ENCODE measurements at regions not wholly inside any gene's neighbourhood (a gene's known extent, or its start where the extent isn't known, plus 50 kb on each side); places are given as distances from the start of the nearest gene placed in this dataset.
"Not testable (repeated sequence)": the region's sequence is repeated elsewhere in the genome, so short reads cannot be mapped to it uniquely, and the experiment has no call there.

DNA sequence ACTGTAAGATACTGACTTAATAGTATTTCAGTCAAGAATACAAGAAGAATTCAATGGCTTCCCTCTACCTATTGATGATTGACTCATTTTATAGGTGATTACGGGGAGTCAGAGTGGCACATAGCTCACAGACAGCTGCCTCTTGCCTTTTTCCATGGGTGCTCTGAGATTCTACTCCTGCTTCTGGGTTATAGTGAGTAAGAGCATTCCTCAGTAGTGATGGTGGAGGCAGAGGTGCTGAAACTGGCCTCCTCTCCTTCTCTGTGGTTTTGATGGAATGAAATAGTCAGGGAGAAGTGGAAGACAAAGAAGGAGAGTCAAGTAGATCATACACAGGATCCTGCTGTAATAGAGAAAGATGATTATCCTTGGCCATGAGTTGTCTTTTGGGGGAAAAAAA is 438.2 kb upstream of the FAR2 start:
- no peaks in the 10 kb centered on the region for H3K27me3 ChIP-seq (ENCODE audit: control insufficient read depth in 2 of 2, insufficient read depth in 2 of 2, low read length in 2 of 2)
- no peak overlapping the region for H3K4me3 ChIP-seq (ENCODE audit: low read length in 2 of 2)
- no peaks in the 10 kb centered on the region for H3K9me3 ChIP-seq (ENCODE audit: control insufficient read depth in 2 of 2, low read length in 2 of 2)
- no peak overlapping the region for H3K9ac ChIP-seq (ENCODE audit: low read depth in 1 of 2, low read length in 2 of 2)
- H3K36me3 ChIP-seq (ENCODE audit: control insufficient read depth in 2 of 2, insufficient read depth in 2 of 2, low read length in 2 of 2) = no peaks in the 10 kb centered on the region
- H3K27ac ChIP-seq (ENCODE audit: low read depth in 2 of 2, low read length in 2 of 2) = no peak overlapping the region
- no peaks in the 10 kb centered on the region for H3K4me1 ChIP-seq (ENCODE audit: control insufficient read depth in 2 of 2, insufficient read depth in 2 of 2, low read length in 2 of 2)

DNA sequence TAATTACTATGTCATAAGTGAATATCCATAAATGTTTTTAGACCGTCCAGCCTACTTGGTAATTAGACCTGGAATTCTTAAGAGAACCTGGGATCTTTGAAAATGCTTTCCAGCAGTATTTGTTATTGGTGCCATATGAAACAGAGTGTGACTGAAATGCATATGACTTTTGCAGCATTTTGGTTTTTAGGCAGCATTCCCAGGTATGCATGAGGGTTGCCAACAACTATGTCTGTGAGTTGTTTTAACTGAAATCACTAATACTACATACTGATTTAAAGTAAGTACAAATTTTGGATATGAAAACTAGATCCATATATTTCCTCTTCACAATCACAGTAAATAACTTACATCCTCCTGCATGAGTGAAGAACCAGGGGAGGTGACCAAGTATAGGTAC is 437.7 kb upstream of the FAR2 start:
- Histone ChIP-seq H3K9ac (ENCODE audit: low read depth in 1 of 2, low read length in 2 of 2) (no peak overlapping the region), H3K36me3 (ENCODE audit: control insufficient read depth in 2 of 2, insufficient read depth in 2 of 2, low read length in 2 of 2) (no peaks in the 10 kb centered on the region), H3K27ac (ENCODE audit: low read depth in 2 of 2, low read length in 2 of 2) (no peak overlapping the region), H3K9me3 (ENCODE audit: control insufficient read depth in 2 of 2, low read length in 2 of 2) (no peaks in the 10 kb centered on the region), H3K4me1 (ENCODE audit: control insufficient read depth in 2 of 2, insufficient read depth in 2 of 2, low read length in 2 of 2) (no peaks in the 10 kb centered on the region), H3K4me3 (ENCODE audit: low read length in 2 of 2) (no peak overlapping the region), H3K27me3 (ENCODE audit: control insufficient read depth in 2 of 2, insufficient read depth in 2 of 2, low read length in 2 of 2) (no peaks in the 10 kb centered on the region)

DNA sequence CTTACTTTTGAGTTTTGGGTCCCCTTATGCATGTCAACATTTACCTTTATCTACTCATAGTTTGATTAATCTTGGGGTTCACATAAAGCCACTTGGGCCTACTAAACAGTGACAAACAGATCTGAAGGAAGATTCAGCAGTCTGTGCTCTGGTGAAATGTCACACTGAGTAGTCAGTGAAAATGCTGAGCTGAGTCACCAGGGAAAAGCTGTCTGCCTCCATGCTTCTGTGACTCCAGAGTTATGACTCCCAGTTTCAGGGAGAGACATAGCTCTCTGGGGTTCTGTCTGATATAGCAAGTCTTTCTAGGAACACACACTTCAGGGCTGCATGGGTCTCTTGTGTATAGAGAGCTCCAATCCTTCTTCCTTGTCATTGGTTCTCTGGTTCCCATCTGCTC is 406.3 kb upstream of the FAR2 start:
- H3K9me3 ChIP-seq (ENCODE audit: control insufficient read depth in 2 of 2, low read length in 2 of 2) = no peaks in the 10 kb centered on the region
- H3K27ac ChIP-seq (ENCODE audit: low read depth in 2 of 2, low read length in 2 of 2) = no peak overlapping the region
- no peaks in the 10 kb centered on the region for H3K4me1 ChIP-seq (ENCODE audit: control insufficient read depth in 2 of 2, insufficient read depth in 2 of 2, low read length in 2 of 2)
- H3K9ac ChIP-seq (ENCODE audit: low read depth in 1 of 2, low read length in 2 of 2) = no peak overlapping the region
- H3K36me3 ChIP-seq (ENCODE audit: control insufficient read depth in 2 of 2, insufficient read depth in 2 of 2, low read length in 2 of 2) = no peaks in the 10 kb centered on the region
- no peak overlapping the region for H3K4me3 ChIP-seq (ENCODE audit: low read length in 2 of 2)
- no peaks in the 10 kb centered on the region for H3K27me3 ChIP-seq (ENCODE audit: control insufficient read depth in 2 of 2, insufficient read depth in 2 of 2, low read length in 2 of 2)

DNA sequence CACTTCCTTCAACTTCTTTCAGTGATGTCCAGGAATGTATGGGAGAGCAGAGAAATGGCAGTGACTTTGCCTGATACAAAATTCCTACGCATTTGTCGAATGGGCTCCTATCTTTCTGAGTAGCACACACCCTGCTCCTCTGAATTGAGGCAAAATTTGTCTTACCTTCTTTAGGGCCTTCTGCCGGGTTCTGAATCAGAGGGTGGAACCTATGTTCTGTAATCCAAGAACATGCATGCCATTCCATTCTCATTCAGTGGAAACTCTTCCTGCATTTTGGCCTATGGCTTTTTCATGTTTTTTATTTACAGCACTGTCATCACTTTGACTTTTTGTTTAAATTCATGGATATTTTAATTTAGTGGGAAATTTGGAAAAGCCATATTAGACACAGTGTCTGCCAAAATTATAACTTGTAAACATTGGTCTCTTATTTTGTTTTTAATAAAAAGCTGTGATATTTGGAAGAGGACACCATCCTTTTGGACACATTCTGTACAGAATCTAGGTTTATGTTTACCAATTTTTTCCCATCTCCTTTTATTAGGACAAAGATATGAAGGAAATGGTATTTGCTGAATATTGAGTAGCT is 402.2 kb upstream of the FAR2 start:
- Histone ChIP-seq H3K36me3 (ENCODE audit: control insufficient read depth in 2 of 2, insufficient read depth in 2 of 2, low read length in 2 of 2) (no peaks in the 10 kb centered on the region), H3K9me3 (ENCODE audit: control insufficient read depth in 2 of 2, low read length in 2 of 2) (no peaks in the 10 kb centered on the region), H3K9ac (ENCODE audit: low read depth in 1 of 2, low read length in 2 of 2) (no peak overlapping the region), H3K4me3 (ENCODE audit: low read length in 2 of 2) (no peak overlapping the region), H3K27me3 (ENCODE audit: control insufficient read depth in 2 of 2, insufficient read depth in 2 of 2, low read length in 2 of 2) (no peaks in the 10 kb centered on the region), H3K4me1 (ENCODE audit: control insufficient read depth in 2 of 2, insufficient read depth in 2 of 2, low read length in 2 of 2) (no peaks in the 10 kb centered on the region), H3K27ac (ENCODE audit: low read depth in 2 of 2, low read length in 2 of 2) (no peak overlapping the region)

DNA sequence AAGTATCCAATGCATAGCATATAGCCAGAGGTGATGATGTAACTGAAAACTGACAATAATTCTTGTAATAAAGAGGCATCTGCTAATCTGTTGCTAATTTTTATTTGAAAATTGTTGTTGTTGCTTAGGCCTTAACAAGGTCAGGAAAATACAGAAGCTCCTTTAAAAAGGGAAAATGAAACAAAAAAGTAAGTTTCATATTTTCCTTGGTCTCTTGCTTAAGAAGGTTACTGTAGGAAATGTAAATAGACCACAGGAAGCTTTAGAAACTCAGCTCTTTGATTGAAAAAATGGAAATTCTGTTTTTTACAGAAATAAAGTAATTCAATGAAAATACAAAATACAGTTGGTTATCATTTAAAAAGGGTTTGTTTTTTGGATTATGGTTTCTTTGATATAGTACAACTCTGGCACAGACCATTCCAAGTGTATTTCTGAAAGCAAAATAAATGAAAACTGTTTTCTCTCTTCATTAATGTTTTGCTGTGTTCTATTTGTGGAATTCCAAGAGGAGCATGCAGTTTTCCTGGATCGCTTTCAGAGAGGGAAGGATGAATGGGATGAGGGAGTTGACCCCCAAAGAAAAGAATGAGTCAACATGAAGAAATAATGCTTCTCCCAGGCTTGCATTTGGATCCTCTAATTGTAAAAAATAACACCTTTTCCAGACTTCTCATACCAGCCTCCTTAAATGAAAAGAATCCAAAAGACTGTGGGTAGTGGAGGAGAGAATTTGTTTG is 398.0 kb upstream of the FAR2 start:
- Histone ChIP-seq H3K27ac (ENCODE audit: low read depth in 2 of 2, low read length in 2 of 2) (no peak overlapping the region), H3K4me1 (ENCODE audit: control insufficient read depth in 2 of 2, insufficient read depth in 2 of 2, low read length in 2 of 2) (no peaks in the 10 kb centered on the region), H3K9ac (ENCODE audit: low read depth in 1 of 2, low read length in 2 of 2) (no peak overlapping the region)

DNA sequence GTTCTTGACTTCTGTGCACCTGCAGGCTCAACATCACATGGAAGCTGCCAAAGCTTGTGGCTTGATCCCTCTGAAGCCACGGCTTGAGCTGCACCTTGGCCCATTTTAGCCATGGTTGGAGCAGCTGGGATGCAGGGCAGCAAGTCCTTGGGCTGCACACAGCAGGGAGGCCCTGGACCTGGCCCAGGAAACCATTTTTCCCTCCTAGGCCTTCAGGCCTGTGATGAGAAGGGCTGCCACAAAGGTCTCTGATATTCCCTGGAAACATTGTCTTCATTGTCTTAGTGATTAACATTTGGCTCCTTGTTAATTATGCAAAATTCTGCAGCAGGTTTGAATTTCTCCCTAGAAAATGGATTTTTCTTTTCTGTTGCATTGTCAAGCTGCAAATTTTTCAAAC is 394.1 kb upstream of the FAR2 start:
- H3K4me1 ChIP-seq (ENCODE audit: control insufficient read depth in 2 of 2, insufficient read depth in 2 of 2, low read length in 2 of 2) = no peaks in the 10 kb centered on the region
- H3K9me3 ChIP-seq (ENCODE audit: control insufficient read depth in 2 of 2, low read length in 2 of 2) = no peaks in the 10 kb centered on the region
- H3K4me3 ChIP-seq (ENCODE audit: low read length in 2 of 2) = no peak overlapping the region
- H3K9ac ChIP-seq (ENCODE audit: low read depth in 1 of 2, low read length in 2 of 2) = no peak overlapping the region
- no peak overlapping the region for H3K27ac ChIP-seq (ENCODE audit: low read depth in 2 of 2, low read length in 2 of 2)
- no peaks in the 10 kb centered on the region for H3K36me3 ChIP-seq (ENCODE audit: control insufficient read depth in 2 of 2, insufficient read depth in 2 of 2, low read length in 2 of 2)
- no peaks in the 10 kb centered on the region for H3K27me3 ChIP-seq (ENCODE audit: control insufficient read depth in 2 of 2, insufficient read depth in 2 of 2, low read length in 2 of 2)

More for the DNA sequence above, 398.0 kb upstream of the FAR2 start:
- Histone ChIP-seq H3K4me3 (ENCODE audit: low read length in 2 of 2) (no peak overlapping the region), H3K36me3 (ENCODE audit: control insufficient read depth in 2 of 2, insufficient read depth in 2 of 2, low read length in 2 of 2) (no peaks in the 10 kb centered on the region), H3K9me3 (ENCODE audit: control insufficient read depth in 2 of 2, low read length in 2 of 2) (no peaks in the 10 kb centered on the region), H3K27me3 (ENCODE audit: control insufficient read depth in 2 of 2, insufficient read depth in 2 of 2, low read length in 2 of 2) (no peaks in the 10 kb centered on the region)

DNA sequence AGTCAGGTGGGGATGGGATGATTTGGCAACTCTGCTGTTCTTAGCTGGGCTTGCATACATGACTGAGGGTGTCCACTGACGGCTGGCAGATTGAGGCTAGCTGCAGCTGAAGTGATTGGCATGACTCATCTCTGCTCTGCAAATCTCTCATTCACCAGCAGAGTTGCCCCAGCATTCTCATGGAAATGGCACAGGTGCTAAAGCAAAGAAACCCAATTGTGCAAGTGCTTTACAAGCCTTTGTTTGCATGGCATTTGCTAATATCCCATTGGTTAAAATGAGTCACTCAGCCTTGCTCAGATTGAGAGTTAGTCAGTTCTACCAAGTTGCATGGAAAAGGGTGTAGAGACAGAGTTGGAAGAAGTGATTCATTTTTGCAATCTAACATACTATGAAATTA is 389.7 kb upstream of the FAR2 start:
- H3K4me1 ChIP-seq (ENCODE audit: control insufficient read depth in 2 of 2, insufficient read depth in 2 of 2, low read length in 2 of 2) = no peaks in the 10 kb centered on the region
- H3K27me3 ChIP-seq (ENCODE audit: control insufficient read depth in 2 of 2, insufficient read depth in 2 of 2, low read length in 2 of 2) = no peaks in the 10 kb centered on the region
- no peak overlapping the region for H3K27ac ChIP-seq (ENCODE audit: low read depth in 2 of 2, low read length in 2 of 2)
- H3K36me3 ChIP-seq (ENCODE audit: control insufficient read depth in 2 of 2, insufficient read depth in 2 of 2, low read length in 2 of 2) = no peaks in the 10 kb centered on the region
- H3K4me3 ChIP-seq (ENCODE audit: low read length in 2 of 2) = no peak overlapping the region
- no peaks in the 10 kb centered on the region for H3K9me3 ChIP-seq (ENCODE audit: control insufficient read depth in 2 of 2, low read length in 2 of 2)
- no peak overlapping the region for H3K9ac ChIP-seq (ENCODE audit: low read depth in 1 of 2, low read length in 2 of 2)

DNA sequence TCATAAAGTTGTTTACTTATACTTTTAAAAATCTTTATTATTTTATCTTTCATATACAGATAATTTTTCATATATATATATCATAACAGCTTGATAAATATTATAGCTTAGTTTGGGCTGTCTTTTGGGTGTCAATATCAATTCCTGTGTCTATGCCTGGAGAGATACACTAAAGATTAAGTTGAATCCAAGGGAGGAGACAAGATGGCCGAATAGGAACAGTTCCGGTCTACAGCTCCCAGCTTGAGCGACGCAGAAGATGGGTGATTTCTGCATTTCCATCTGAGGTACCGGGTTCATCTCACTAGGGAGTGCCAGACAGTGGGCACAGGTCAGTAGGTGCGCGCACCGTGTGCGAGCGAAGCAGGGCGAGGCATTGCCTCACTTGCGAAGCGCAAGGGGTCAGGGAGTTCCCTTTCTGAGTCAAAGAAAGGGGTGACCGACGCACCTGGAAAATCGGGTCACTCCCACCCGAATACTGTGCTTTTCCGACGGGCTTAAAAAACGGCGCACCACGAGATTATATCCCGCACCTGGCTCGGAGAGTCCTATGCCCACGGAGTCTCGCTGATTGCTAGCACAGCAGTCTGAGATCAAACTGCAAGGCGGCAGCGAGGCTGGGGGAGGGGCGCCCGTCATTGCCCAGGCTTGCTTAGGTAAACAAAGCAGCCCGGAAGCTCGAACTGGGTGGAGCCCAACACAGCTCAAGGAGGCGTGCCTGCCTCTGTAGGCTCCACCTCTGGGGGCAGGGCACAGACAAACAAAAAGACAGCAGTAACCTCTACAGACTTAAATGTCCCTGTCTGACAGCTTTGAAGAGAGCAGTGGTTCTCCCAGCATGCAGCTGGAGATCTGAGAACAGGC is 388.8 kb upstream of the FAR2 start:
- not testable (repeated sequence) for H3K9me3 ChIP-seq (ENCODE audit: control insufficient read depth in 2 of 2, low read length in 2 of 2); H3K4me1 ChIP-seq (ENCODE audit: control insufficient read depth in 2 of 2, insufficient read depth in 2 of 2, low read length in 2 of 2); H3K27ac ChIP-seq (ENCODE audit: low read depth in 2 of 2, low read length in 2 of 2); H3K9ac ChIP-seq (ENCODE audit: low read depth in 1 of 2, low read length in 2 of 2); H3K27me3 ChIP-seq (ENCODE audit: control insufficient read depth in 2 of 2, insufficient read depth in 2 of 2, low read length in 2 of 2); H3K36me3 ChIP-seq (ENCODE audit: control insufficient read depth in 2 of 2, insufficient read depth in 2 of 2, low read length in 2 of 2); H3K4me3 ChIP-seq (ENCODE audit: low read length in 2 of 2)

DNA sequence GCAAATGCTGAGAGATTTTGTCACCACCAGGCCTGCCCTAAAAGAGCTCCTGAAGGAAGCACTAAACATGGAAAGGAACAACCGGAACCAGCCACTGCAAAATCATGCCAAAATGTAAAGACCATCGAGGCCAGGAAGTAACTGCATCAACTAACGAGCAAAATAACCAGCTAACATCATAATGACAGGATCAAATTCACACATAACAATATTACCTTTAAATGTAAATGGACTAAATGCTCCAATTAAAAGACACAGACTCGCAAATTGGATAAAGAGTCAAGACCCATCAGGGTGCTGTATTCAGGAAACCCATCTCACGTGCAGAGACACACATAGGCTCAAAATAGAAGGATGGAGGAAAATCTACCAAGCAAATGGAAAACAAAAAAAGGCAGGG is 387.2 kb upstream of the FAR2 start:
- H3K36me3 ChIP-seq (ENCODE audit: control insufficient read depth in 2 of 2, insufficient read depth in 2 of 2, low read length in 2 of 2); H3K4me3 ChIP-seq (ENCODE audit: low read length in 2 of 2); H3K27me3 ChIP-seq (ENCODE audit: control insufficient read depth in 2 of 2, insufficient read depth in 2 of 2, low read length in 2 of 2); H3K4me1 ChIP-seq (ENCODE audit: control insufficient read depth in 2 of 2, insufficient read depth in 2 of 2, low read length in 2 of 2); H3K9me3 ChIP-seq (ENCODE audit: control insufficient read depth in 2 of 2, low read length in 2 of 2); H3K9ac ChIP-seq (ENCODE audit: low read depth in 1 of 2, low read length in 2 of 2); H3K27ac ChIP-seq (ENCODE audit: low read depth in 2 of 2, low read length in 2 of 2): not testable (repeated sequence)

DNA sequence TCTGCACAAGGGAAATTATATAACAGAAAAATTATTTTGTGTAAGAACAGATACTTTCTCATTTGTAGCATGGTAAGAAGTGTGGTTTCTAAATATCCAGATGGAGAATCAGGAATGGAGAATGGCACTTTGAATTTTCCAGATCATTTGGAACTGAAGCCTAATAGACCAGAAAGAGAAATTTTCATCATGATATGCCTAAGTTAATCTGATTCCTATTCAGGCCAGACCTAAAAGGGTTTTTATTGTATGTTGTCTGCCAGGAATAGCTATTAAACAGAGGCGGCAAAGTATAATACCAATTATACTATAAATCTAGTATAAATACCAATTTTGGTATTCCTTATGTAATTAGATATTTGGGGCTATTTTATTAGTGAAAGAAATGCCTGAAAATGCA is 382.7 kb upstream of the FAR2 start:
- Histone ChIP-seq H3K27me3 (ENCODE audit: control insufficient read depth in 2 of 2, insufficient read depth in 2 of 2, low read length in 2 of 2) (no peaks in the 10 kb centered on the region), H3K36me3 (ENCODE audit: control insufficient read depth in 2 of 2, insufficient read depth in 2 of 2, low read length in 2 of 2) (no peaks in the 10 kb centered on the region), H3K9ac (ENCODE audit: low read depth in 1 of 2, low read length in 2 of 2) (no peak overlapping the region), H3K27ac (ENCODE audit: low read depth in 2 of 2, low read length in 2 of 2) (no peak overlapping the region), H3K4me1 (ENCODE audit: control insufficient read depth in 2 of 2, insufficient read depth in 2 of 2, low read length in 2 of 2) (peaks cover 0 to 4% of the 10 kb centered on the region in 2 donors), H3K9me3 (ENCODE audit: control insufficient read depth in 2 of 2, low read length in 2 of 2) (no peaks in the 10 kb centered on the region), H3K4me3 (ENCODE audit: low read length in 2 of 2) (no peak overlapping the region)
